ENCODE measurements at regions not wholly inside any gene's neighbourhood (a gene's known extent, or its start where the extent isn't known, plus 50 kb on each side); places are given as distances from the start of the nearest gene placed in this dataset.

DNA sequence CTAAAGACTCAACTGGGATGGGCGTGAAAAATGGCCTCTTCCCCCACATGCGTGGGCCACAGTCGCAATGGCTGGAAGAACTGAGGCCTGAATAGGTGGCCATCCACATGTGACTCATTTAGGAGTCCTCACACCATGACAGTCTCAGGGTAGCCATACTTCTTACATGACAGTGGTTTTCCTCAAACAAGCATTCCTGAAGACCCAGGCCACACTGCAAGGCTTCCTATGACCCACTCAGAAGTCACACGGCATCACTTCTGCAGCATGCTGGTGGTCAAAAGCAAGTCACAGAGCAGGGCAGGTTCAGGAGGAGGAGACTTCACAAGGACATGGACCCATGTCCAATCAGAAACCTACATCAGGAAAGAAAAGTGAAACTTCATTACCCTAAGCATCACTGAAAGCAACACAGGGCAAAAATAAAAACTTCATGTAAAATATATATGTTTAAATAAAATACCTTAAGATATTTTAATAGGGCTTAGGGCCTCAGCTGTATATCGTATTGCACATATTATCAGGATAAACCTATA, 257.1 kb downstream of the OPA1 start:
- DNase-seq (ENCODE audit: low spot score): no peak

DNA sequence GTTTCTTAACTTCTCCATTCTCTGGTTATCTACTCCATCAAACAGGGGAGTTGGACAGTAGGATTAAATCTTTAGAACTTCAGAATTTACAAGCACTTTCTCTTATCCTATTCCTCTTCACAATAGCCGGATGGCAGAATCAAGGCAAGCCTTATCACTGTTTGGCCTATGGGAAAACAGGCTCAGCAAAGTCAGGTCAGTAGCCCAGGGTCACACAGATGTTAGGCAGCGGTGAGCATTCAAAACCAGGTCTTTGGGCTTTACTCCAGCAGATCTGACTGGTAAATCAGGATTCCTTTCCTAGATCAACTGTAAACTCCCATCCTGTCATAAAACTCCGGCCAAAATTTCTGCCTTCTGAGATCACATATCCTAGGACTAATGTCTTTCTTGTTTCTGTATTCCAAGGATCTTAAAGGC, 258.4 kb downstream of the OPA1 start:
- DNase-seq (ENCODE audit: low spot score): no peak

GRCh38 chr3:193851941-193852674, 259.1 kb downstream of the OPA1 start:
- DNase-seq (ENCODE audit: low spot score): no peak

GRCh38 chr3:193852901-193853300, 259.9 kb downstream of the OPA1 start:
- DNase-seq (ENCODE audit: low spot score): no peak

DNA sequence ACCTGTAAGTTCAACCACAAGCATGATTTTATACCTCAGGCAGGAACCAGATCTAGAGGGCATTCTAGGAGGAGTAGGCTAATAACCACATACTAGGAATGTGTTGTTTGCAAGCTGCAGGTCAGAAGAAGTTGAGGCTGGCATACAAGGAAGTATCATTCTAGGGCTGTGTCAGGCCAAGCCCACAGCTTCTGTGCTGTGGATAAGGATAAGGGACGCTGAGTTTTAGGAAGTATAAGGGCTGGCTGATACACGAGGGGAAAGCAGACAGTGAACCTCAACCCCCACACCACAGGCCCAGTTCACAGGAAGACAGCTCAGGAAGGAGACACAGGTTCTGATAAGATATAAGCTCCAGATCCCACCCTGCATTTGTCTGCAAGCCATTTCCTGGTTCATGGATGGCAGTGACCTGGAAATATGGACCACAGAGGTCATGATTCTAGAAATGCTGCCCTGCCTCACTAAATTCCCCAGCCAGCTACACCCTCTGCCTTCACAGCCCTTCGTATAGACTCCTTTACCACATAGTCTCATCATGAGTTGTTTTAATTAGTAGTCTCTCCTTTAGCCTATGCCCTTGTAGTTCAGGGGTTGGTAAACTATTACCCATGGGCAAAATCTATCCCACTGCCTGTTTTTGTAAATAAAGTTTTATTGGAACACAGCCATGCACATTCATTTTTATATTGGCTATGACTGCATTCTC, 260.7 kb downstream of the OPA1 start:
- no peak for DNase-seq (ENCODE audit: low spot score)

- DNase-seq (ENCODE audit: low spot score): no peak
Observed at GRCh38 chr3:193857996-193858395, 265.0 kb downstream of the OPA1 start.

DNA sequence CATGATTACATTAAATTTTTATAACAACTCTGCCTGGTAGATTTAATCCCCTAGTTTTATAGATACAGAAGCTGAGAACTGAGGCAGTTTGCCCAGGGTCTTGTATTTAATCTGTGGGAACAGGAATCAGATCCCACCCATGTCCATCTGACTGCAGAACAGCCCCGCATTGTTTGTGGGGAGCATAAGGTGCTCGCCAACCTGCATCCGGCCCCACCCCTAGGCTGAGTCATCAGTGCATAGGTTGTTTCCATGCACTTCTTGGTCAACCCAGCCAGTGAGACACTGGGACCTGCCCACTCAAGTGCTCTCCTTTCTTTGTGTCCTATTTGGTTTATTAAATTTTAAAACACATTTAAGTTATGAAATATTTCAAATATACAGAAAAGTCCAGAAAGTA, 266.2 kb downstream of the OPA1 start:
- no peak for DNase-seq (ENCODE audit: low spot score)

DNA sequence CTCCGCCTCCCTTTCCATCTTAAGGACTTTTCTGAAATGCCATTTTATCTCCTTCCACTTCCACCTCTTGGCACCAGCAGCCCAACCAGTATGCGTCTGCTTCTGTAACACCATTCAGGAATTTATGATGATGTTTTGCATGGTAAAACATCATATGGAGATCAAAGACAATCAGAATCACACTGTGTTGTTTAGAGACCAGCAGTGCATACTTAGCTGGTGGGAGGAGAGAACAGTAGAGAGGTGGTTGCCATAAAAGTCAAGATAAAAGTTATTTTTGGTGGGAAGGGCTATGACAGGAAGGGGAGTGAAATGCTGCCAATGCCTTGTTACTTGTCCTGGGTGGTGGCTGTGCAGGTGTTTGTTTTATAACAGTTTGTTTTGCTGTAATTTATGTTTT, 268.0 kb downstream of the OPA1 start:
- DNase-seq (ENCODE audit: low spot score): no peak

- no peak for DNase-seq (ENCODE audit: low spot score)
Observed at GRCh38 chr3:193862843-193863242, 269.8 kb downstream of the OPA1 start.

DNA sequence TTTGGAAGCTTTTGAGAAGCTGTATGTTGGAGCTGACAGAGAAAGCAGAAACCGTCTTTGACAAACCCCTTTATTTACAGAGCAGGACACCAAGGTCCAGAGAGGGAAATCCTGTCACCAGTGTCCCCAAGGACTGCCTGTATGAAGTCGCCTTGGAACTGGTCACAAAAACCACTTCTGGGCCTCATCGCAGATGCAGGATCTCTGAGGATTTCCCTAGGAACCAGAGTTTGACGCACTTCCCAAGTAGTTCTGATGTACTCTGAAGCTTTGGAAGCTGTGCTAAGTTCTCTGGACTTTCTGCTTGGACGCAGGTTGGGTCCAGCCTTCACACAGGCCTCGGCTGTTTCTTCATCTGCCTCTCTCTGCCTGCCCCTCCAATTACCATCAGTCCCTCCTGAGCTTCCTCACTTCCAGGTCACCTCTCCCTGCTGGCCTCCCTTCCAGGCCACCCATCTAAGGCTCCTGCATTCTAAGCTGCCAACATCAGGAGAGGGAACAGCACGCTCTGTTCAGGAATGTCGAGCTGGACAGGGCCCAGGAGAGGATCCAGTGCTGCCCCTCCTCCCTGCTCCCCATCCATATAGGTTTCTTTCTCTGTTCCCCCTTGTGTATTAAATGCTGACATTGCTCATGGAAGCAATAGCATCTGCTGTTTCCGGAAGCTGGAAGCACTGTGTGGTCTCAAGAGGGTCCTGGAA, 270.8 kb downstream of the OPA1 start:
- DNase-seq (ENCODE audit: low spot score): no peak

DNA sequence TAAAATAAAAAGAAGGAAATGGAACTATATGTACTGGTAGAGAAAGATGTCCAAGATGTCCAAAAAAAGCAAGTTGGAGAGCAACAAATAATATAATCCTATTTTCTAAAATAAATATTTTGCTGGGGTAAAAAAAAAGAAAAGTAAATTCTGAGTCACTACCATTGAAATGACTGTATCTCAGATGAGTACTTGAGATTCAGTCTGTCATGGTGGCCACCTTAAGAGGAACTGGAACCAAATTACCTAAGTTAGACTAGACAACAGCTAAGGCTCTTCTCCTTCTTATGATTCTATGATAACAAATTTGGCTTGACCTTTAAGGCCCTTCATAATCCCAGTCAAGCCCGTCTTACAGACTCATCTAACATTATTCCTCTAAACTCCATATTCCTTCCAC, 270.6 kb upstream of the HES1 start:
- no peak for DNase-seq (ENCODE audit: low spot score)

GRCh38 chr3:193865896-193866480, 270.0 kb upstream of the HES1 start:
- DNase-seq (ENCODE audit: low spot score): no peak

DNA sequence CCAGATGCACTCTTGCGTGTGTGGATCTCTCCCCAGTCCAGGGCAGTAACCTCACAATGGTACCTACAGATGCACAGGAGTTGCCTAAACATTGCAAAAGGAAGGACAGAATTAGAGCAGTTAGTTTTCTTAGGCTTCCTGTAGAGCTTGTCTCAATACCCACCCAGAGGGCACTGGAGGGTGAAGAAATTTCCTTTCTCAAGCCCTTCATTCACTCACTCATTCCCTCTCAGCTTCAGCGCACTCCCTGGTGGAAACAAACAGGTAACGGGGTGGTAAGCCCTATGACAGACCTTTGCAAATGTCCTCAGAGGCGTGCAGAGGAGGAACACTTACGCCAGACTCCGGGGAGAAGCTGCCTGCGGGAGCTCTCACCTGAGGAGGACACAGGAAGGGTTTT, 267.4 kb upstream of the HES1 start:
- peak; percentile 39 for DNase-seq (ENCODE audit: low spot score)

DNA sequence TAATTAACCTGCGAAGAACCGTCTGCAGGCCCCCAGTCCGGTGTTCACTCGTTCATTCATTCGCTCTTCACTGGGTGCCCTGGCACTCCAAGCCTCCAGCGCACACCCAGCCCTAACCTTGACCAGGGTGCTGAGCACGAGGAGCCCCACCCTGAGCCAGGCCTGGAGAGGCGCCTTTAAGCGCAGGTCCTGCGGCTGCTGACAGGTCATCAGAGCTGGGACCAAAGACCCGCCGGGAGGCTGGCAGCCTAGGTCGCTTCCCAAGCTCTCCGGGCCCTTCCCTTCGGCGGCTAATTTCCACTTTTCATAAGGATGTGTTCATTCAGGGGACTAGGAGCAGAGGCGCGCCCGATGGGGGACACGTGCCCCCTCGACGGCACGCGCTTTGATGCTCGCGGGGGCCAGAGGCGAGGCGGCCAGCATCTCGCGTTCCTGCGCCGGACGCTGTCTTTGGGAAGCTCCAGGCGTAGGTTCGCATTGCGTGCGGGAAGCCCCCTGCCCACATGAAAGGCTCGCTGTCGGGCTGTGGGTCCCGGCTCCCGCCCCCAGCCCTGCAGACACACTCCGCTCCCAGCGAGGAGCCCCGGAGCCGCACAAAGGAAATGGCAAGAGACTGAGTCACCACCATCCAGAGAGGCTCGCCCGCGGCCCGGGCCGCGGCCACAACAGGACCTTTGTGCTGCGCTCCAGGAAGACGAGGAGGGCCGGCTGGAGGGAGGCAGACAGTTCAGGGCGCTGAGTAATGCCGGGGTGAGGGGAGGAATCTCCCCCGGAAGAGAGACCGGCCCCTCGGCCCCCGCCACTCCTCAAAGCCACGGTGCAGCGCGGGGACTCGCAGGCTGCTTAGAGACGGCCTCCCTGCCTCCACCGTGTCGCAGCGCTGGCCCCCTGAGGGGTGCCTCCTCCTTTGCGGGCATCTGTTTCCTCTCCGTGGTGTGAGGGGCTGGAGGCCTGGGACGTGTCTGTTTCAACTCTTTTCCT, 266.4 kb upstream of the HES1 start:
- DNase-seq (ENCODE audit: low spot score): no peak

DNA sequence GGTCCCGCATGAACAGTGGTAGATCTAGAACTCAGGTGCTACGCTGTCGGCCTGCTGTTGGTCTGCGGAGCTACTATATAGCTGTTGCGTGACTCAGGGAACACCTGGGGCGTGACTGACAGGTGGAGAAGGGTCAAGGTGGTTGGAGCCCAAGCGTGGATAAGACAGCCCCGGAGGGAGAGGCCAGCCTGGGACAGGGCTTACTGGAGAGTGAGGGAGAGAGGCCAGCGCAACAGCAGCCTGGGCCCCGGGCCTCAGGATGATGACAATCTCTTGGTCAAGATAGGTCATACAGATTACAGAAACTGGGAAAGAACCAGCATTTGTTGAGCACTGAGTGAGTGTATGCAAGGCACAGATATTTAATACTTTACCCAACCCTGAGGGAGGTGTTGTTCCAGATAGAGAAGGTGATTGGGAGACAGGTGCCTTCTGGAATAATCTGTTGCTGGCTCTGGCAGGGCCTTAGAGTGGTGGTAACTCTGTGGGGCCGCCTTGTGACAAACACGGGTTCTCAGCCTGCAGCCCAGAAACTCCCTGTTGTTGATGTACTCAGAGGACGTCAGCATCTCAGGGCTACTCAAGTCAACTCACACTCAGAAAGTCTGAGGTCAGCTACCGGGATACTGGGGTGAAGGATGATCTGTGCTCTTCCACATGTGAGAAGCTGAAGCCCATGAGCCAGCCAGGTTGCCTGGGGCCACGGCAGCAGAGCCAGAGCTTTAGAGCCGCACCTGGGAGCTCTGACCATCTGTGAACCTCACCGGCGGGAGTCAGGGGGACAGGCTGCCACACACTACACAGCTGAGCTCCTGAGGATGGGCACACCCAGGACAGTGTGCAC, 265.4 kb upstream of the HES1 start:
- DNase-seq (ENCODE audit: low spot score): no peak

- no peak for DNase-seq (ENCODE audit: low spot score)
Observed at GRCh38 chr3:193871220-193871485, 264.8 kb upstream of the HES1 start.

DNA sequence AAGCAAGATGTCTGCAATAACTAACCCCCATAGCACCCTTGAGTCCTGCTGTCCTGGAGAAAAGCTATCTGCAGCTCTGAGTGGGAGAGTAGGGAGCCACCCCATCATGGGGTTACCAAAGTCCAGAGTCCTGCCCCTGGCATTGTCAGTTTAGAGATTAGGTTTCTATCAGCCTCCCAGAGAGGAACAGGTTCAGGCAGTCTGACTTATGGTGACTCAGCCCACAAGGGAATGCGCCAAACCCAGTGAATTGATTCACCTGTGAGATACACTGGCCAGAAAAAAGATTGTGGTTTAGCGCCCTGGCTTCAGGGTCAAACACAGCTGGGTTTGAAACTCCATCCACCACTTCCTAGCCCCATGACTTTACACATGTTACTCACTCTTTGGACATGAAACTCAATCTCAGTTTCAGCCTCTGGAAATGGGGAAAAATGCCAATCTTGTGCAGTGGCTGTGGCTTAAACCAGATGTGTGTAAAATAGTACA, 263.6 kb upstream of the HES1 start:
- no peak for DNase-seq (ENCODE audit: low spot score)

DNA sequence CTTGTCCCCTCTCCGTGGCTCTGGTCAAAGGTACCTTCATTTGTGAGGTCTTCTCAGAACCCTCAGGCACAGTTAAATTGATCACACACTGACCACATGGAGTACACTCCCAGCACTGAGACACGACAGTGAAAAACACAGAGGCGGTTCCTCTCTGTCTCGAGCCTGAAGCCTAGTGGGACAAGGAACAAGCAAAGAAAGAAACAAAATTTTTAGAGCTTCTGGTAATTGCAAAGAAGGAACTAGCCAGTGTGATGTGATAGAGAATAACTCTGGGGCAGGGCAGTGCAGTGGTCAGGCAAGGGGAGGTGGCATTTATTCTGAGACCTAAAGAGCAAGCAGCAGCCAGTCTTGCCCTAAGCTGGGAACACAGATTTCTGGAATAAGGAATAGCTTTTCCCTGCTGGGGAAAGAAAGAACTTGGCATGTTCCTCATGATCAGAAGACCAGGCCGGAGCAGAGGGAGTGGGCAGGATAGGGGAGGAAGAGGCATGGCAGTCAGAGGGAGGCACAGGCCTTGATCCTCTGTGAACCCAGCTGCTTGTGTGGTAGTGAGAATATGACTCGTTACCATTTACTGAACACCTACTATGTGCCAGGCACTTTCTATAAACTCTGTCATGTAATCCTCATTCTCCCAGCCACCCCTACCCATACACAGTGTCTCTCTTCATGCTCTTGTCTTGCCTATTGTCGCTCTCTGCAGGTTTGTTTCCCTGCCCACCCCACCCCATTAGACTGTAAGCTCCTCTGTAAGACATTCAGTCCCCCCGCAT, 262.3 kb upstream of the HES1 start:
- DNase-seq (ENCODE audit: low spot score): no peak

DNA sequence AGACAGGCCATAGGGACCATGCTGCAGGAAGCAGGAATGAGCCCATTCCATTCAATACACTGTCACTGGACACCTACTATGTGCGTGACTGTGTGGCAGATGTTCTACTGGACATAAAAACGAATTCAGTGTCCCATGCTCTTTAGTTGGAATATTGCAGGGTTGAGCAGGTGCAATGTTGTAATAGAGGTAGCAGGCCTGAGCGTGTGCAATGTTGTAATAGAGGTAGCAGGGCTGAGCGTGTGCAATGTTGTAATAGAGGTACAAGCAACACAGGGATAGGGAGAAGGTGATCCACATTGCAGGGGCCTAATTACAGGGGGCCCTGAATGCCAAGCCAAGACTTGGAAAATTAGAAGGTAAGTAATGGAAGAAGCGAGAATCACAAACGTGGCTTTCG, 261.4 kb upstream of the HES1 start:
- no peak for DNase-seq (ENCODE audit: low spot score)

Data from NAMALWA (cell line).